Activated CD4-positive, alpha-beta T cell treated with anti-CD3 and anti-CD28 coated beads, Interleukin-2, amount 10 ng/mL, durations not matched to agents 7 days and 5 days (primary cell): ENCODE measurements at regions not wholly inside any gene's neighbourhood (a gene's known extent, or its start where the extent isn't known, plus 50 kb on each side); places are given as distances from the start of the nearest gene placed in this dataset.

Source experiments
- CTCF ChIA-PET: fragments of 350-600 bp; sonication (Branson Sonifier 250); formaldehyde crosslinking; loops from one replicate; lab custom pipeline; 2021; ENCODE audit warnings: antibody characterized with exemption; lab: Charles Lee
- POLR2A ChIA-PET: fragments of 350-600 bp; sonication (Branson Sonifier 250); formaldehyde crosslinking; loops from one replicate; lab custom pipeline; 2021; ENCODE audit warnings: antibody characterized with exemption; lab: Charles Lee
- DNase-seq: peaks from one replicate; pipeline ENCODE4 v3.0.0-alpha.2; 2020
- H3K27ac Mint-ChIP-seq: one replicate; pipeline ENCODE4 v1.8.0; 2021; ENCODE audit warnings: mild to moderate bottlenecking, moderate library complexity, mixed read lengths
- H3K27me3 Mint-ChIP-seq: one replicate; pipeline ENCODE4 v1.8.0; 2021; ENCODE audit warnings: mixed read lengths
- H3K36me3 Mint-ChIP-seq: one replicate; pipeline ENCODE4 v1.8.0; 2021; ENCODE audit warnings: low read depth, mixed read lengths
- H3K4me1 Mint-ChIP-seq: one replicate; pipeline ENCODE4 v1.8.0; 2021; ENCODE audit warnings: mixed read lengths
- H3K4me3 Mint-ChIP-seq: one replicate; pipeline ENCODE4 v1.8.0; 2021; ENCODE audit warnings: mild to moderate bottlenecking, moderate library complexity, mixed read lengths
- H3K9me3 Mint-ChIP-seq: one replicate; pipeline ENCODE4 v1.8.0; 2021; ENCODE audit warnings: mixed read lengths

DNA sequence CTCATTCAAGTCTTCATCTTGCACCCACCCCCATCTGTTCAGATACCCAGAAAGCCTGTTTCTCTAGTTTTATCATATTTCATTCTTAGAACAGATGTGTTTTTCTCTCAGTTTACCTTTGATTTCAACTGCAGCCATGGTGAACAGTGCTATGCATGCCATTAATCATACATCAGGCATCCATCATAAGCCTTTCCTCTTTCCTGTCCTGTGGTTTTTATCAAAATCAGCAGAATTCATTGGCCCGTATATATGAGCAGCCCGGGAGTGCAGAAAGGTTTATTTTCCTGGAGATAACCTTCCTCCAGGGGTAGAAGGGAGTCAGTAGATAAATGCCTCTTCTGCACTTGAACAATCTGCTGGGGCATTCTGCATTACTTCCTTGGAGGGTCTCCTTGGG, 65.7 kb downstream of the IL21 start:
- DNase-seq = no peak
- no peak overlapping the region for H3K4me3 Mint-ChIP-seq
- ChIA-PET POLR2A (no interaction called here), CTCF (interaction anchor here (1.0 kb wide), 1 partner anchor 7 kb away, joined by 4 read pairs; no protein-coding TSS in a partner anchor)
- H3K9me3 Mint-ChIP-seq = peaks cover 8% of the 10 kb centered on the region
- H3K27me3 Mint-ChIP-seq = no peaks in the 10 kb centered on the region
- no peaks in the 10 kb centered on the region for H3K36me3 Mint-ChIP-seq
- H3K4me1 Mint-ChIP-seq = peaks cover 35% of the 10 kb centered on the region
- H3K27ac Mint-ChIP-seq = no peak overlapping the region

DNA sequence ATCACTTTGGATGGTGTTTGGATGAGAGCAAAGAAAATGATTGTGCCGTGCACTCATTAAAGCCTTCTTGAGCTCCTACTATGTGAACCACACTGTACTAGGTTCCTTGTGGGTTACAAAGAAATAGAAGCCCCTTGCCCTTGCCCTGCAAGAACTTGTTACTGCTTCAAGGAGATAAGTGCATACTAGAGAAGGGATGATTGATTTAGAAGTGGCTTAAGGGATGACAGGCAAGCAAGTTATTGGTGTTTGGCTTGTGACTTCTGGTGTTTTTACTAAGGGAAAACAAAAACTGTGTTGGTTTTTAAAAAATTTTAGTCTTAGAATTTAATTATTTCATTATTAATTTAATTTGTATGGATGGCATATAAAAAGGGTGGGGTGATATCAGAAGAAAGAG, 67.4 kb downstream of the IL21 start:
- peaks cover 14% of the 10 kb centered on the region for H3K9me3 Mint-ChIP-seq
- H3K4me1 Mint-ChIP-seq = peaks cover 46% of the 10 kb centered on the region
- no peak for DNase-seq
- no peaks in the 10 kb centered on the region for H3K27me3 Mint-ChIP-seq
- no peak overlapping the region for H3K4me3 Mint-ChIP-seq
- H3K27ac Mint-ChIP-seq = no peak overlapping the region
- POLR2A ChIA-PET = no interaction called here
- CTCF ChIA-PET = no interaction called here
- H3K36me3 Mint-ChIP-seq = peaks cover 3% of the 10 kb centered on the region

DNA sequence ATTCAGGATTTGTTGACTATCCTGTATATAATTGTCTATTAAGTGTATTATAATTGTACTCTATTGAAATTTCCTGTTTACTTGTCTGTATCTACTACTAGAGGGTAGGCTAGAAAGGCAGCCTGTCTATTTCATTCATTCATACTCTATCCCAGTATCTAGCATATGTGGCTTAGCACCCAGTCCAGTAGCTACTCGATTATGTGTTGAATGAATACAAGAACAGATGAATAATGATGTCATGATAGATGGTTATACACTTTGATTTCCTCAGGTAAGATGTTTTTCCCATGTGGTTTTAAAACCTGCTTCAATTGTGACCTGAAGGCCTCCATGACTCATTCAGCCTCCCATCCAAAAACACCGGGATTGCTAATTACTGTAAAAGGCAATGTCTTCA, 68.0 kb downstream of the IL21 start:
- DNase-seq = no peak
- Mint-ChIP-seq H3K27ac (no peak overlapping the region), H3K9me3 (peaks cover 18% of the 10 kb centered on the region), H3K4me3 (no peak overlapping the region), H3K36me3 (peaks cover 3% of the 10 kb centered on the region), H3K4me1 (peaks cover 48% of the 10 kb centered on the region), H3K27me3 (no peaks in the 10 kb centered on the region)
- POLR2A ChIA-PET = no interaction called here
- CTCF ChIA-PET = interaction anchor here (0.6 to 1.4 kb wide), 3 partner anchors 11 to 25 kb away, joined by 3 to 4 read pairs (median 3); no protein-coding TSS in a partner anchor

DNA sequence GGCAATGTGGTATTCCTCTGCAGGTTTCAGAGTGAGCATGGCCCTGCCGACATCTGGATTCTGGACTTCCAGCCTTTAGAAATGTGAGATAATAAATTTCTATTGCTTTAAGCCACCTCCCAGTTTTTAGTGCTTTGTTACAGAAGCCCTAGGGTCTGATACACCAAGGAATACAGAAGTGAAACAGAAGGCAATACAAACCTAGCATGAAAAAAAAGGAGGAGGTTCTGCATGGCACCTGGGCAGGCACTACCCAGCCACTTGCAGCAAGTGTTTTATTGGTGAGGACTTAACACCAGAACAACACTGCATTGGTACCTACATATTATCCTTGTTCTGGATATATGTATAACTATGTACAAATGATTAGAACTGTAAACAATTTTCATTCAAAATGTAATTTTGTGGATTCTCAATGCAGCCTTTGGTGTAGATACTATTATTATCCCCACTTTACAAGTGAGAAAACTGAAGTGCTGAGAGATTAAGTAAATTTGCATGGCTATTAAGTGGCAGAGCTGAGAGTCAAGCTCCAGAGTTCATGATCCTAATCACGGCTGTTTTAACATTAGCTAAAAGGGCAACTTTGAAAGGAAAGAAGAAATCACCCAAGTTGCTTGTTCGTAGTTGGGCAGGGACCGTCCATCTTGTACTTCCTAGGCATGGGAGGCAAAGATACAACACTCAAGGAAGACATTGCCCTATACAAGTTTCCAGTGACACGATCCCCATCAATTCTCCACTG, 71.8 kb downstream of the IL21 start:
- H3K27ac Mint-ChIP-seq = peak overlapping the region; percentile 44
- H3K4me1 Mint-ChIP-seq = peaks cover 37% of the 10 kb centered on the region
- ChIA-PET POLR2A (no interaction called here), CTCF (no interaction called here)
- no peaks in the 10 kb centered on the region for H3K27me3 Mint-ChIP-seq
- peaks cover 22% of the 10 kb centered on the region for H3K9me3 Mint-ChIP-seq
- no peak for DNase-seq
- no peak overlapping the region for H3K4me3 Mint-ChIP-seq
- peaks cover 7% of the 10 kb centered on the region for H3K36me3 Mint-ChIP-seq

DNA sequence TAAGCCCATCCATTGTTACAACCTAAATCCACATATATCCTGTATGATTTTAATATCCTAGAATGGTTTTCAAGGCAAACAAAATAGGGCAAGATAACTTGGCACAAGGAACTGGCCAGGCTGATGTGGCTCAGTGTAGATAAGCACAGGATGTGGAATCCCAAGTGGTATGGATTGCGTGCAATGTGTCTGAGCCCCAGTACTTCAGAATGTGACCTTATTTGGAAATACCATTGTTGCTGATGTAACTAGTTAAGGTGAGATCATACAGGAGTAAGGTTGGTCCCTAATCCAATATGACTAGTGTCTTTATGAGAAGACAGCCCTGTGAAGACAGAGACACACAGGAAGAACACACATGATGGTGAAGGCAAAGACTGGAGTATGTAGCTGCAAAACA, 72.4 kb downstream of the IL21 start:
- POLR2A ChIA-PET = no interaction called here
- peak; percentile 11 for DNase-seq
- Mint-ChIP-seq H3K4me3 (no peak overlapping the region), H3K9me3 (peaks cover 24% of the 10 kb centered on the region), H3K27me3 (no peaks in the 10 kb centered on the region), H3K27ac (peak overlapping the region; percentile 21), H3K36me3 (peaks cover 9% of the 10 kb centered on the region), H3K4me1 (peaks cover 38% of the 10 kb centered on the region)
- CTCF ChIA-PET = interaction anchor here (1.1 kb wide), 1 partner anchor 11 kb away, joined by 3 read pairs; no protein-coding TSS in a partner anchor

DNA sequence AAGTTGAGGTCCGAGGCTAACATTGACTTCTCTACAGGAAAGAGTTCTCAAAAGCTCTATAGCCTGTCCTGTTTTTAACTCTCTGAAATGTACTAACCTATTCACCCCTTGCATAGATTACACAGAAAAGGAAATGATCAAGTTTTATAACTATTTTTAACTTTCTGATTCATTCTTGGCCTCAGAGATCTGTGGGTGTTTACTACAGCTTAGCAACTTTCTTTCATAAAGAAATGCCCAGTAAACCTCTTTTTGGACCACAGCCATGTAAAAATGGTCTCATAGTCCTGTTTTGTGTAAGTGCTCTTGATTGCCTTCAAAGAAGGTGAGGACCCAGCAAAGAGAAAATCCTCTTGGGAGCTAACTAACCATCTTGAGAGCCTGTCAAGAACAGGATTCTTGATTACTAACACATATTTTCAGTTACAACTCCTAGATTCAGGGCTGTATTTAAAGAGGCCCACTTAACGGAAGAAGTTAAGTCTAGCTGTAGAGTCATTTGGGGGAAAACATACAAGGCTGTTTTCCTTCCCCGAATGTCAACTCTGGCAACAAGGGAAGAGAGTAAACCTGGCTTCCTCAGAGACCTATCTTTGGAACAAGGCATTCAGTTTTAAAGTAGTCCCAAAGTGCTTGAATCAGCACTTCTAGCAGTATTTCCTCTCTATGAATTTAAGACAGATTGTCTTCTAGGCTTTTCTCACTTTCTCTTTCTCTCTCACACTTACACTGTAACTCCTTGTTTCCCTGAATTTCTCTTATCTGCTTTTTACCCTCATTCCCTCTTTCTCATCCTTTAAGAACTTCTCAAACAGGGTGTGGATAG, 78.2 kb downstream of the IL21 start:
- peaks cover 60% of the 10 kb centered on the region for H3K4me1 Mint-ChIP-seq
- H3K4me3 Mint-ChIP-seq = no peak overlapping the region
- H3K9me3 Mint-ChIP-seq = peaks cover 25% of the 10 kb centered on the region
- ChIA-PET POLR2A (no interaction called here), CTCF (interaction anchor here (1.1 to 1.5 kb wide), 2 partner anchors 10 to 36 kb away, joined by 3 to 6 read pairs; no protein-coding TSS in a partner anchor)
- peaks cover 12% of the 10 kb centered on the region for H3K36me3 Mint-ChIP-seq
- no peak for DNase-seq
- peak overlapping the region; percentile 81 for H3K27ac Mint-ChIP-seq
- no peaks in the 10 kb centered on the region for H3K27me3 Mint-ChIP-seq

DNA sequence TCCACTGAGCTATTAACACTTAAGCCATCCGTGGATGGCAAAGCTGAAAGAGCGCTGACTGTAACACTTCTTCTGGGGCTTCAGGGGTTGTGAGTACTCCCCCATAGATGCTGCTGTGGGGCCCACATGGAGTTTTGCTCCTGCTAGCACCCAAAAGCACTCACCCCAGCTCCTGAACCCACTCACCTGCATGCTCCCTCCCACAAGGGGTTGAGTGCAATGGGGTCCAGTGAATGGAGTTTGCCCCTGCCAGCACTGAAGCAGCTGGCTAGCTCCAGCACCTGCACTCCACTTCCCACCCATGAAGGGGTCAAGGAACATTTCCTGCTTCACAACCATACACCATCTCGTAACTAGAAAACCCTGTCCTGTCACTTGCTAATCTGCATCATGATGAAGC, 78.9 kb downstream of the IL21 start:
- ChIA-PET CTCF (interaction anchor here (1.0 to 1.5 kb wide), 3 partner anchors 11 to 36 kb away, joined by 3 to 6 read pairs (median 3); no protein-coding TSS in a partner anchor), POLR2A (no interaction called here)
- Mint-ChIP-seq H3K4me3 (no peak overlapping the region), H3K4me1 (peaks cover 60% of the 10 kb centered on the region), H3K27ac (peak overlapping the region; percentile 81), H3K36me3 (peaks cover 9% of the 10 kb centered on the region), H3K27me3 (no peaks in the 10 kb centered on the region), H3K9me3 (peaks cover 25% of the 10 kb centered on the region)
- no peak for DNase-seq

DNA sequence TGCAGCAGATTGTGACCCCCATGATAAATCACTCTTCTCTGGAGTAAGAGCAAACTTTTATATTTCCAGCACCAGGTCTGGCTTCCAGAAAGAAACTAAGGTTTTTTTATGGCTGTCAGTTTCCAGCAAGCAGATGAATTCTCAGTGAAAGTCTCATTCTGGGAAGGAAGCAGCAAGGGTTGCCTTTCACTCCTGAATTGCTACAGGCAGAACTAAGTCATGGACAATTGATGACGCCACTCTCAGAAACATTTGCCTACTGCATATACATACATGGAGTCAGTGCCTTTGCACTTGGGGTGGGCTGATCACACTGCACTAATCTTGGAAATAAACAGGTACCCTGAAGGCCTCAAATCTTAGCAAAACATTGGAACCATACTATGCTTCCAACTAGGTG, 80.0 kb downstream of the IL21 start:
- Mint-ChIP-seq H3K36me3 (peaks cover 9% of the 10 kb centered on the region), H3K27me3 (no peaks in the 10 kb centered on the region), H3K9me3 (peaks cover 22% of the 10 kb centered on the region), H3K27ac (no peak overlapping the region), H3K4me3 (no peak overlapping the region), H3K4me1 (peaks cover 60% of the 10 kb centered on the region)
- ChIA-PET POLR2A (no interaction called here), CTCF (no interaction called here)
- DNase-seq = no peak

DNA sequence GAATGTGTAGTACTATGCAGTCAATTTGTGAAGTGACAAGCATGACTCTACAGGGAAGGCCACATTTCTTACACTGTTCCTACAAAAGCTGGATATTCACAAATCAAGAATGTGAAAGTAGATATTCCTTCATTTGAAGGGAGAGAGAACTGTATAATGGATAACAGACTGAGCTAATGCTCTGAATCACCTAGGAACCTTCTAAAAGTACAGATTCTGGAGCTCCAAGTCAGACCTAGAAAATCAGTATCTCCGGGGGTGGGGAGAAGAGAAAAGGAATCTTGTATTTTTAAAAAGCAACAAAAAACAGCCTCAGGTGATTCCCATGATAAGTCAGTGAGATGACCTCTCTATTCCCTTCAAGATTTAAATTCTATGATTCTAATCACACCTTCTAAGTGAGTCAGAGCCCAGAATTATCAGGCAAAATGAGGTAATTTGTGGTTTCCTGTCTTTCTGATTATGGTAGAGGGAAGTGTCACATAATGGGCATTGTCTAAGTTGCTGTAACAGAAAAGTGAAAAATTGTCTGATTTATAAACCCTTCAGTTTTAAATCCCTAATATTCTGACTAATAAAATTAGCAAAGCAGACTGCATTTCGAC, 80.9 kb downstream of the IL21 start:
- H3K27ac Mint-ChIP-seq = peak overlapping the region; percentile 33
- DNase-seq = no peak
- H3K4me1 Mint-ChIP-seq = peaks cover 60% of the 10 kb centered on the region
- no peak overlapping the region for H3K4me3 Mint-ChIP-seq
- POLR2A ChIA-PET = no interaction called here
- peaks cover 12% of the 10 kb centered on the region for H3K36me3 Mint-ChIP-seq
- CTCF ChIA-PET = no interaction called here
- H3K27me3 Mint-ChIP-seq = no peaks in the 10 kb centered on the region
- peaks cover 24% of the 10 kb centered on the region for H3K9me3 Mint-ChIP-seq

DNA sequence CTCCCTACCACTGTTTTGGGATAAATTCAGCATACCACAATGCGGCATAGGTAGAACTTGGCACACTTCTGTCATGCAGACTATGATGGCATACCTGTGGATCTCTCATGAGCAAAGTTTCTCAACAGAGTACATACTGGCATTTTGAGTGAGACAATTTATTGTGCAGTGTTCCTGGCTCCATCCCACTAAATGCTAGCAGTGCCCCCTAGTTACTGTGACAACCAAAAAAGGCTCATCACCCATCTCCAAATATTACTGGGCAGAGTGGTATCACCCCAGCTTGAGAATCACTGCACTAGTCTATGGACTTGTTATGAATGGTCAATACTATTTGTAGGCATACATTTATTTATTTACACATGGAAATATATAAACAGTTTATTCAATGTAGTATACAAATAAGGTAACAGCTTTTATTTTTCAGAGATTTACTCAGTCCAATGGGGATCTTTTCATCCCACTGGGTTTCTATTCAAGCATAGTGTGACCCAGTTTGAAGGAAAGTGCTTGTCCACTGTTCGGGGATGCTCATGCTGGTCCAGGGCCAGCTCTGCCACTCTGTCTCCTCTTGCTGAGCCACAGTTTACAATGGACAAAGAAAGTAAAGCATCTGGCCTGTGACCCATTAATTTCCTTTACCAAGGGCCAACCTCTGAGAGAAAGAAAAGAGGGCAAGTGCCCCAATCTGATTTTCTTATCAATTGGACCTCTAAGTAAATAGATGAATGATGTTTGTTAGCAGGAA, 81.0 kb upstream of the IL2 start:
- DNase-seq = no peak
- peaks cover 24% of the 10 kb centered on the region for H3K9me3 Mint-ChIP-seq
- POLR2A ChIA-PET = no interaction called here
- CTCF ChIA-PET = no interaction called here
- H3K4me3 Mint-ChIP-seq = no peak overlapping the region
- H3K36me3 Mint-ChIP-seq = peaks cover 9% of the 10 kb centered on the region
- no peaks in the 10 kb centered on the region for H3K27me3 Mint-ChIP-seq
- H3K27ac Mint-ChIP-seq = no peak overlapping the region
- peaks cover 45% of the 10 kb centered on the region for H3K4me1 Mint-ChIP-seq

DNA sequence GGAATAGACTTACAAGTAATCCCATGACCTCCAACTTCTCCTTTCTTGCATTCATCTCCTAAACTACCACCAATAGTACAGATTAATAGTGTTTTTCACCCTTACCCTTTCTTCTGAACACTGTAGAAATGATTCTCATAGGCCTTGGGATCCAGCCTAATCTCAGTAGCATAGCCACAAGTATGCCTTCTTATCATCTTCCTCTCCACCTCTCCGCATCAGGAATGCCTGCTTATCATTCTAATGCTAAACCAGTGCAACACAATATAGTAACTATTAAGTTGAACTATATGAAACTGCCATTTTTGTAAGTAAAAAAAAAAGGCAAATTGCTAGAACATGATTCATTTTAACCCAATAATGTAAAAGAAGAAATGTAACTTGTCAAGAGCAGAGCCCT, 79.5 kb upstream of the IL2 start:
- H3K36me3 Mint-ChIP-seq = peaks cover 3% of the 10 kb centered on the region
- no peak overlapping the region for H3K27ac Mint-ChIP-seq
- POLR2A ChIA-PET = no interaction called here
- peaks cover 14% of the 10 kb centered on the region for H3K9me3 Mint-ChIP-seq
- peaks cover 29% of the 10 kb centered on the region for H3K4me1 Mint-ChIP-seq
- CTCF ChIA-PET = interaction anchor here (0.6 kb wide), 1 partner anchor 21 kb away, joined by 3 read pairs; no protein-coding TSS in a partner anchor
- no peak for DNase-seq
- no peaks in the 10 kb centered on the region for H3K27me3 Mint-ChIP-seq
- H3K4me3 Mint-ChIP-seq = no peak overlapping the region

DNA sequence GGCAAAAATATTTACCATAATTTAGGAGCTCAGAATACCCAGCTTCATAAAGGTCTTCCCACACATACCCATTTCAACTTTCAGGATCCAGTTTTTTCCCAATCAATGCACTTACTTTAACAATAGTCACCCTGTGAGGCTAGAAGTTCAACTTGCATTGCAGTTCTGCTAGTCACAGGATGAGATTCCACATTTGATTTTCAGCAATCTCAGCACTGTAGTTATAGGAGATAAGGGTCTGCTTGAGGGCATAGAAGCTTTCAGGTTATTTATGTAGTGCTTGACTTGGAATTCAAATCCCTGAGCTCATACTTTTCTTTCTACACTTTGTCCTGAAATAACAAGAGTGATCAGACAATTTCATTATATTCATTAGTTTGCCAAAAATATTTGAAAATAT, 78.3 kb upstream of the IL2 start:
- no peak for DNase-seq
- H3K9me3 Mint-ChIP-seq = peaks cover 16% of the 10 kb centered on the region
- POLR2A ChIA-PET = no interaction called here
- H3K36me3 Mint-ChIP-seq = peaks cover 3% of the 10 kb centered on the region
- peaks cover 17% of the 10 kb centered on the region for H3K4me1 Mint-ChIP-seq
- H3K27ac Mint-ChIP-seq = no peak overlapping the region
- no peaks in the 10 kb centered on the region for H3K27me3 Mint-ChIP-seq
- H3K4me3 Mint-ChIP-seq = no peak overlapping the region
- CTCF ChIA-PET = interaction anchor here (1.1 kb wide), 1 partner anchor 44 kb away, joined by 3 read pairs; no protein-coding TSS in a partner anchor
